ENCODE measurements at regions not wholly inside any gene's neighbourhood (a gene's known extent, or its start where the extent isn't known, plus 50 kb on each side); places are given as distances from the start of the nearest gene placed in this dataset.

- intact Hi-C loops (cut with micrococcal nuclease), result no loop called here
- Mint-ChIP-seq H3K27ac (no peak overlapping the region), H3K27me3 (peaks cover 7% of the 10 kb centered on the region), H3K4me1 (no peaks in the 10 kb centered on the region), H3K9me3 (ENCODE audit: insufficient read depth) (no peaks in the 10 kb centered on the region), H3K4me3 (no peak overlapping the region)
- Histone ChIP-seq H2AFZ (ENCODE audit: insufficient read depth, low read depth, low read length, poor library complexity, severe bottlenecking) (no peak overlapping the region), H4K20me1 (ENCODE audit: control insufficient read depth, insufficient read depth, low read length, poor library complexity, severe bottlenecking) (no peaks in the 10 kb centered on the region), H3K4me1 (ENCODE audit: control insufficient read depth in 2 of 2, insufficient read depth in 2 of 2, low read length in 2 of 2) (no peaks in the 10 kb centered on the region), H3K9me3 (ENCODE audit: control extremely low read depth in 1 of 3, control insufficient read depth in 2 of 3, insufficient read depth in 1 of 3, low read length in 2 of 3) (peaks cover 0 to 4% (median 0%) of the 10 kb centered on the region in 3 donors), H3K36me3 (replicated peaks in 1 of 2; ENCODE audit: control extremely low read depth in 1 of 2, control insufficient read depth in 1 of 2, extremely low read depth in 1 of 2, insufficient read depth in 2 of 2, low read length in 1 of 2) (no peaks in the 10 kb centered on the region), H3K27ac (ENCODE audit: low read length in 2 of 2) (no peak overlapping the region), H3K4me2 (replicated peaks; ENCODE audit: low read depth, low read length, poor library complexity, severe bottlenecking) (no peak overlapping the region), H3K79me2 (ENCODE audit: control insufficient read depth, insufficient read depth, low read length) (no peaks in the 10 kb centered on the region), H3K27me3 (replicated peaks in 1 of 4; ENCODE audit: control extremely low read depth in 1 of 4, control insufficient read depth in 3 of 4, insufficient read depth in 4 of 4, low read length in 3 of 4) (no peaks in the 10 kb centered on the region), H3K9ac (ENCODE audit: low read length) (no peak overlapping the region), H3K4me3 (ENCODE audit: control extremely low read depth in 1 of 5, extremely low read depth in 1 of 5, insufficient read depth in 1 of 5, low read depth in 2 of 5, low read length in 4 of 5) (no peak overlapping the region)
- no peak for TF ChIP-seq CTCF (IDR thresholded peaks at IDR 0.05)
- 5% methylated on average over 4 of the region's 4 CpGs for WGBS (ENCODE audit: insufficient coverage)
- no peak for DNase-seq
- ChIA-PET POLR2A (no interaction called here), CTCF (no interaction called here)
- ATAC-seq (ENCODE audit: low read depth), result no peak
Observed at GRCh38 chr4:151865312-151865711, 104.5 kb upstream of the GATB start.

- ChIA-PET CTCF (no interaction called here), POLR2A (no interaction called here)
- ATAC-seq (ENCODE audit: low read depth), result no peak
- Histone ChIP-seq H3K4me1 (ENCODE audit: control insufficient read depth in 2 of 2, insufficient read depth in 2 of 2, low read length in 2 of 2) (no peaks in the 10 kb centered on the region), H3K27ac (ENCODE audit: low read length in 2 of 2) (no peak overlapping the region), H3K27me3 (replicated peaks in 1 of 4; ENCODE audit: control extremely low read depth in 1 of 4, control insufficient read depth in 3 of 4, insufficient read depth in 4 of 4, low read length in 3 of 4) (no peaks in the 10 kb centered on the region), H3K36me3 (replicated peaks in 1 of 2; ENCODE audit: control extremely low read depth in 1 of 2, control insufficient read depth in 1 of 2, extremely low read depth in 1 of 2, insufficient read depth in 2 of 2, low read length in 1 of 2) (no peaks in the 10 kb centered on the region), H3K9ac (ENCODE audit: low read length) (no peak overlapping the region), H3K79me2 (ENCODE audit: control insufficient read depth, insufficient read depth, low read length) (no peaks in the 10 kb centered on the region), H3K4me3 (ENCODE audit: control extremely low read depth in 1 of 5, extremely low read depth in 1 of 5, insufficient read depth in 1 of 5, low read depth in 2 of 5, low read length in 4 of 5) (no peak overlapping the region), H4K20me1 (ENCODE audit: control insufficient read depth, insufficient read depth, low read length, poor library complexity, severe bottlenecking) (no peaks in the 10 kb centered on the region), H3K4me2 (replicated peaks; ENCODE audit: low read depth, low read length, poor library complexity, severe bottlenecking) (no peak overlapping the region), H3K9me3 (ENCODE audit: control extremely low read depth in 1 of 3, control insufficient read depth in 2 of 3, insufficient read depth in 1 of 3, low read length in 2 of 3) (peaks cover 0 to 4% (median 0%) of the 10 kb centered on the region in 3 donors), H2AFZ (ENCODE audit: insufficient read depth, low read depth, low read length, poor library complexity, severe bottlenecking) (no peak overlapping the region)
- intact Hi-C loops (cut with micrococcal nuclease), result no loop called here
- peaks cover 10% of the 10 kb centered on the region for H3K27me3 Mint-ChIP-seq
- no peak for DNase-seq
- WGBS (ENCODE audit: insufficient coverage), result no CpG with 5 or more reads among the region's 5 CpGs
- TF ChIP-seq EZH2 (IDR thresholded peaks at IDR 0.05; ENCODE audit: borderline replicate concordance, insufficient read depth, low read depth, low read length, poor library complexity, severe bottlenecking) (no peak), CTCF (IDR thresholded peaks at IDR 0.05) (no peak)
- H3K4me1 Mint-ChIP-seq, result no peaks in the 10 kb centered on the region
- H3K4me3 Mint-ChIP-seq, result no peak overlapping the region
- no peaks in the 10 kb centered on the region for H3K9me3 Mint-ChIP-seq (ENCODE audit: insufficient read depth)
- H3K27ac Mint-ChIP-seq, result no peak overlapping the region
Observed at GRCh38 chr4:151864068-151864467, 103.3 kb upstream of the GATB start.

All from B cell (primary cell).